HepG2 (cell line): ENCODE measurements at regions not wholly inside any gene's neighbourhood (a gene's known extent, or its start where the extent isn't known, plus 50 kb on each side); places are given as distances from the start of the nearest gene placed in this dataset.

Experiments
- SP1 ChIP-seq, 2 experiments: fragments of 450-650 bp in 1 of 2; sonication (generic) in 1 of 2; formaldehyde crosslinking in 1 of 2; IDR thresholded peaks; 2 replicates each; pipeline versions ENCODE4 v1.4.0 to v1.6.1; 2016 to 2020; ENCODE audit warnings: missing genetic modification reagents in 1 of 2
- TF ChIP-seq, protein P1 (sequence below): sonication (generic); formaldehyde crosslinking; IDR thresholded peaks from 2 replicates; pipeline ENCODE4 v1.8.1; 2023; ENCODE audit warnings: mild to moderate bottlenecking, moderate library complexity, missing genetic modification reagents

DNA sequence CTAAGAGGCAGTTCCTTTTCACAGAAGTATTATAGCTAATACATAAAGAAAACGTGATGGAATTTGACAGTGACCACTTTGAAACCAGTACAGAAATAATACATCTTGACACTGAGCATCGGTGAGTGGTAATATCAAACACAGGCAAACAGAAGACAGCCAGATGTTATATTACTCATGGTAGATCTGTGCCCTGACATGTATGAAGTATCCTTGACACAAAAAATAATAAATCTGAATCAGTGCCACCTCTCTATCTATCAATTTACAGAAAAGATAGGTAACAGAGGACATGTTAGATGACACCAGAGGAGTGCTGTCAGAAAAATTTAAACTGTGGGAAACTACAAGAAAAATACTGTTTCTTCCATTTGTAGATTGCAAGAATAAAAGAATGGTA, 217.4 kb upstream of the POT1 start:
- TF ChIP-seq, protein P1, sequence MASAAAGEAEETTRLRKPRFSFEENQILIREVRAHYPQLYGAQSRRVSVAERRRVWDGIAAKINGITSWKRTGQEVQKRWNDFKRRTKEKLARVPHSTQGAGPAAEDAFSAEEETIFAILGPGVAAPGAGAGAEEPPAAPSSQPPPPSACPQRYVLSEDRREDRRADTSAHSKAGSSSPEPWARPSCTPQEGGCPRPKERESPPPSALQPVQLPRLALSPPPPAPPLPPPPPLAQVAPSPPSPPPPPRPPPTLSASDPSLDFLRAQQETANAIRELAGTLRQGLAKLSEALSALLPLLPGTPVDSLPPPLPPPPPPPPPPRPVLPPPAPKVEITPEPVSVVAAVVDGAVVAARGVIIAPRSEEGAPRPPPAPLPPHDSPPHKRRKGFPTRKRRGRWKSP (CRISPR knock-in tag) = no peak
- TF ChIP-seq SP1 (IDR thresholded peaks at IDR 0.05) (no peak), SP1 (CRISPR knock-in tag; IDR thresholded peaks at IDR 0.05) (no peak)
